ENCODE measurements at regions not wholly inside any gene's neighbourhood (a gene's known extent, or its start where the extent isn't known, plus 50 kb on each side); places are given as distances from the start of the nearest gene placed in this dataset.
"Not testable (repeated sequence)": the region's sequence is repeated elsewhere in the genome, so short reads cannot be mapped to it uniquely, and the experiment has no call there.

GRCh38 chr4:170581322-170581721 lies 491.6 kb upstream of the AADAT start:
- no peak for DNase-seq
- Histone ChIP-seq H3K4me3 (no peak overlapping the region), H3K4me1 (no peaks in the 10 kb centered on the region), H3K36me3 (no peaks in the 10 kb centered on the region), H3K9me3 (replicated peaks) (no peaks in the 10 kb centered on the region), H3K27me3 (no peaks in the 10 kb centered on the region), H3K27ac (no peak overlapping the region)

- Histone ChIP-seq H3K36me3 (no peaks in the 10 kb centered on the region), H3K4me3 (no peak overlapping the region)
- no peak for DNase-seq
Measured at GRCh38 chr4:170580651-170581050, 490.9 kb upstream of the AADAT start.

GRCh38 chr4:170538821-170539473 lies 449.2 kb upstream of the AADAT start:
- no peak for DNase-seq
- no peak overlapping the region for H3K27ac ChIP-seq
- no peak overlapping the region for H3K4me3 ChIP-seq
- no peaks in the 10 kb centered on the region for H3K36me3 ChIP-seq
- H3K4me1 ChIP-seq = no peaks in the 10 kb centered on the region
- no peaks in the 10 kb centered on the region for H3K9me3 ChIP-seq (replicated peaks)
- H3K27me3 ChIP-seq = no peaks in the 10 kb centered on the region

More at GRCh38 chr4:170580651-170581050, 490.9 kb upstream of the AADAT start:
- Histone ChIP-seq H3K9me3 (replicated peaks) (no peaks in the 10 kb centered on the region), H3K27me3 (no peaks in the 10 kb centered on the region), H3K27ac (no peak overlapping the region), H3K4me1 (no peaks in the 10 kb centered on the region)

- H3K9me3 ChIP-seq (replicated peaks) = no peaks in the 10 kb centered on the region
- H3K27me3 ChIP-seq = no peaks in the 10 kb centered on the region
- no peaks in the 10 kb centered on the region for H3K4me1 ChIP-seq
- no peak for DNase-seq
- no peak overlapping the region for H3K27ac ChIP-seq
- H3K36me3 ChIP-seq = no peaks in the 10 kb centered on the region
- H3K4me3 ChIP-seq = no peak overlapping the region
Measured at GRCh38 chr4:170529748-170530722, 440.3 kb upstream of the AADAT start.

GRCh38 chr4:170526471-170526870 lies 436.7 kb upstream of the AADAT start:
- DNase-seq = no peak
- no peaks in the 10 kb centered on the region for H3K9me3 ChIP-seq (replicated peaks)
- no peaks in the 10 kb centered on the region for H3K36me3 ChIP-seq
- no peaks in the 10 kb centered on the region for H3K4me1 ChIP-seq
- H3K27me3 ChIP-seq = no peaks in the 10 kb centered on the region
- no peak overlapping the region for H3K27ac ChIP-seq
- no peak overlapping the region for H3K4me3 ChIP-seq

GRCh38 chr4:170522427-170522970 lies 432.7 kb upstream of the AADAT start:
- no peak for DNase-seq
- H3K4me1 ChIP-seq = no peaks in the 10 kb centered on the region
- H3K9me3 ChIP-seq (replicated peaks) = no peaks in the 10 kb centered on the region
- H3K36me3 ChIP-seq = no peaks in the 10 kb centered on the region
- H3K27ac ChIP-seq = no peak overlapping the region
- no peak overlapping the region for H3K4me3 ChIP-seq
- H3K27me3 ChIP-seq = no peaks in the 10 kb centered on the region

- DNase-seq = no peak
- H3K36me3 ChIP-seq = no peaks in the 10 kb centered on the region
- no peak overlapping the region for H3K4me3 ChIP-seq
Measured at GRCh38 chr4:170497689-170498088, 407.9 kb upstream of the AADAT start.

GRCh38 chr4:170497112-170497511 lies 407.4 kb upstream of the AADAT start:
- Histone ChIP-seq H3K9me3 (replicated peaks) (no peaks in the 10 kb centered on the region), H3K27ac (no peak overlapping the region), H3K4me1 (no peaks in the 10 kb centered on the region), H3K27me3 (no peaks in the 10 kb centered on the region), H3K36me3 (no peaks in the 10 kb centered on the region), H3K4me3 (no peak overlapping the region)
- DNase-seq = no peak

More at GRCh38 chr4:170497689-170498088, 407.9 kb upstream of the AADAT start:
- Histone ChIP-seq H3K4me1 (no peaks in the 10 kb centered on the region), H3K27me3 (no peaks in the 10 kb centered on the region), H3K27ac (no peak overlapping the region), H3K9me3 (replicated peaks) (no peaks in the 10 kb centered on the region)

GRCh38 chr4:170491981-170492380 lies 402.2 kb upstream of the AADAT start:
- DNase-seq = no peak
- Histone ChIP-seq H3K27ac (no peak overlapping the region), H3K4me1 (no peaks in the 10 kb centered on the region), H3K36me3 (no peaks in the 10 kb centered on the region), H3K27me3 (no peaks in the 10 kb centered on the region), H3K9me3 (replicated peaks) (no peaks in the 10 kb centered on the region), H3K4me3 (no peak overlapping the region)

- Histone ChIP-seq H3K27ac (no peak overlapping the region), H3K36me3 (no peaks in the 10 kb centered on the region), H3K4me1 (no peaks in the 10 kb centered on the region), H3K27me3 (no peaks in the 10 kb centered on the region), H3K9me3 (replicated peaks) (no peaks in the 10 kb centered on the region), H3K4me3 (no peak overlapping the region)
- DNase-seq = peak; percentile 1 to 27
Measured at GRCh38 chr4:170476351-170476750, 386.6 kb upstream of the AADAT start.

- Histone ChIP-seq H3K4me1 (no peaks in the 10 kb centered on the region), H3K4me3 (no peak overlapping the region), H3K9me3 (replicated peaks) (no peaks in the 10 kb centered on the region), H3K27ac (no peak overlapping the region), H3K36me3 (no peaks in the 10 kb centered on the region), H3K27me3 (no peaks in the 10 kb centered on the region)
- DNase-seq = no peak
Measured at GRCh38 chr4:170465429-170465828, 375.7 kb upstream of the AADAT start.

GRCh38 chr4:170464614-170465197 lies 374.9 kb upstream of the AADAT start:
- Histone ChIP-seq H3K27ac (no peak overlapping the region), H3K36me3 (no peaks in the 10 kb centered on the region), H3K9me3 (replicated peaks) (no peaks in the 10 kb centered on the region), H3K4me3 (no peak overlapping the region), H3K4me1 (no peaks in the 10 kb centered on the region), H3K27me3 (no peaks in the 10 kb centered on the region)
- DNase-seq = no peak

- no peaks in the 10 kb centered on the region for H3K36me3 ChIP-seq
Measured at GRCh38 chr4:170446782-170447181, 357.0 kb upstream of the AADAT start.

GRCh38 chr4:170441146-170441545 lies 351.4 kb upstream of the AADAT start:
- not testable (repeated sequence) for DNase-seq; H3K4me3 ChIP-seq; H3K4me1 ChIP-seq; H3K27me3 ChIP-seq; H3K36me3 ChIP-seq; H3K27ac ChIP-seq; H3K9me3 ChIP-seq (replicated peaks)

More at GRCh38 chr4:170446782-170447181, 357.0 kb upstream of the AADAT start:
- no peaks in the 10 kb centered on the region for H3K27me3 ChIP-seq
- no peak overlapping the region for H3K4me3 ChIP-seq
- no peaks in the 10 kb centered on the region for H3K9me3 ChIP-seq (replicated peaks)
- H3K27ac ChIP-seq = no peak overlapping the region
- no peak for DNase-seq
- H3K4me1 ChIP-seq = no peaks in the 10 kb centered on the region

GRCh38 chr4:170428929-170429328 lies 339.2 kb upstream of the AADAT start:
- Histone ChIP-seq H3K27ac (no peak overlapping the region), H3K4me3 (no peak overlapping the region), H3K4me1 (no peaks in the 10 kb centered on the region), H3K9me3 (replicated peaks) (no peaks in the 10 kb centered on the region), H3K27me3 (no peaks in the 10 kb centered on the region), H3K36me3 (no peaks in the 10 kb centered on the region)
- DNase-seq = no peak

Measured in SJCRH30 (cell line).